ENCODE measurements at regions not wholly inside any gene's neighbourhood (a gene's known extent, or its start where the extent isn't known, plus 50 kb on each side); places are given as distances from the start of the nearest gene placed in this dataset.

- TF ChIP-seq ZNF395 (CRISPR knock-in tag; IDR thresholded peaks at IDR 0.05), result no peak
- TF ChIP-seq NCOA1 (IDR thresholded peaks at IDR 0.05; ENCODE audit: low read depth), result no peak
- no peak for TF ChIP-seq SNIP1 (IDR thresholded peaks at IDR 0.05; ENCODE audit: low read depth)
- TF ChIP-seq XRCC5 (IDR thresholded peaks at IDR 0.05; ENCODE audit: low read depth, low read length), result no peak
- TF ChIP-seq CREB1 (IDR thresholded peaks at IDR 0.05), result no peak
- no peak for TF ChIP-seq CREB1 (CRISPR knock-in tag; IDR thresholded peaks at IDR 0.05)
Measured at GRCh38 chr12:17030338-17030737, 424.4 kb upstream of the LMO3 start (continued).

- POLR2A ChIA-PET, result no interaction called here
- Histone ChIP-seq H4K20me1 (replicated peaks; ENCODE audit: control insufficient read depth, insufficient read depth, low read length) (no peaks in the 10 kb centered on the region), H3K27me3 (ENCODE audit: control insufficient read depth in 2 of 2, insufficient read depth in 2 of 2, low read length in 2 of 2) (no peaks in the 10 kb centered on the region), H3K4me2 (ENCODE audit: insufficient read depth, low read length) (no peak overlapping the region), H3K9ac (ENCODE audit: insufficient read depth in 1 of 2, low read depth in 2 of 2, low read length in 2 of 2) (no peak overlapping the region), H3K79me2 (ENCODE audit: control insufficient read depth, insufficient read depth, low read length) (no peaks in the 10 kb centered on the region), H3K27ac (ENCODE audit: extremely low read depth, low read depth, low read length) (no peak overlapping the region), H3K4me1 (replicated peaks in 1 of 2; ENCODE audit: control insufficient read depth in 2 of 2, insufficient read depth in 2 of 2, low read length in 2 of 2) (no peaks in the 10 kb centered on the region), H3K36me3 (ENCODE audit: control insufficient read depth, insufficient read depth, low read length) (no peaks in the 10 kb centered on the region), H3K4me3 (no peak overlapping the region), H3K9me3 (replicated peaks; ENCODE audit: control insufficient read depth, insufficient read depth, low read depth, low read length) (no peaks in the 10 kb centered on the region), H2AFZ (ENCODE audit: low read depth, low read length) (no peak overlapping the region), H3K9me1 (ENCODE audit: control insufficient read depth, insufficient read depth, low read length) (no peaks in the 10 kb centered on the region)
- ATAC-seq (no peak), FAIRE-seq (no peak), DNase-seq (ENCODE audit: extremely low read depth in 1 of 4, low spot score in 3 of 4) (no peak)
- no TSS peak for BruUV-seq (replicated peaks)
- intact Hi-C loops (cut with micrococcal nuclease), result no loop called here
- CTCF ChIA-PET (ENCODE audit: low intra/inter-chr PET ratio), result no interaction called here
- 0% methylated on average over 1 of the region's 4 CpGs for WGBS (ENCODE audit: insufficient coverage, low coverage, missing lambda C conversion rate)
- in situ Hi-C loops (cut with MboI), result no loop called here
- TF ChIP-seq NEUROD1 (IDR thresholded peaks at IDR 0.05; ENCODE audit: borderline replicate concordance, low read depth, low read length, partially characterized antibody) (no peak), ZNF668 (CRISPR knock-in tag; IDR thresholded peaks at IDR 0.05) (no peak), E2F1 (CRISPR knock-in tag; IDR thresholded peaks at IDR 0.05) (no peak), E2F6 (IDR thresholded peaks at IDR 0.05; ENCODE audit: borderline replicate concordance in 1 of 2, extremely low read depth in 1 of 2, insufficient read depth in 1 of 2, insufficient read length in 1 of 2, low read depth in 1 of 2, low read length in 1 of 2, poor library complexity in 1 of 2, severe bottlenecking in 1 of 2) (no peak), ZNF12 (CRISPR knock-in tag; IDR thresholded peaks at IDR 0.05) (no peak), PTBP1 (IDR thresholded peaks at IDR 0.05; ENCODE audit: low read depth, low read length) (no peak), RBM34 (IDR thresholded peaks at IDR 0.05; ENCODE audit: borderline replicate concordance, insufficient read depth, low read length) (no peak), ILF3 (IDR thresholded peaks at IDR 0.05; ENCODE audit: borderline replicate concordance) (no peak), KDM2B (CRISPR knock-in tag; IDR thresholded peaks at IDR 0.05) (no peak), EGR1 (conservative IDR thresholded peaks at IDR 0.05) (no peak)
Measured at GRCh38 chr12:17028348-17028747, 422.4 kb upstream of the LMO3 start.

Measured in K562 (cell line).